ENCODE measurements at regions not wholly inside any gene's neighbourhood (a gene's known extent, or its start where the extent isn't known, plus 50 kb on each side); places are given as distances from the start of the nearest gene placed in this dataset.
"Not testable (repeated sequence)": the region's sequence is repeated elsewhere in the genome, so short reads cannot be mapped to it uniquely, and the experiment has no call there.

DNA sequence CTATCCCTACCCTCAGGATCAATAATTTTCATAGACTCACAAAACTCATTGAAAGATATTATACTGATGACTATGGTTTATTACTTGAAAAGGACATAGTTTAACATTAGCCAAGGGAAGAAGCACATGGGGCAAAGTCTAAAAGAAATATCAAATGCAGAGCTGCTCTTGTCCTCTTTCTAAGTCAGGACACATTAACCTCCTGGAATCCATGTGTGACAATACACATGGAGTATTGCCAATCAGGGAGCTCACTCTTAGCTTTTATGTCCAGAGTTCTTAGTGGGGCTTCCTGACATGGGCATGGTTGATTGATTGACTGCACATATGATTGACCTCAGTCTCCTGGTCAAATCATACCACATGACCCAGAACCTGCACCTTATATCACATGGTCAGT is 165.5 kb upstream of the COX7C start:
- no peaks in the 10 kb centered on the region for H3K36me3 ChIP-seq (ENCODE audit: control insufficient read depth, insufficient read depth, low read length)
- H3K4me3 ChIP-seq (ENCODE audit: low read depth, low read length): no peak overlapping the region
- no peaks in the 10 kb centered on the region for H3K27me3 ChIP-seq (ENCODE audit: control insufficient read depth, insufficient read depth, low read length)
- no peaks in the 10 kb centered on the region for H3K4me1 ChIP-seq (ENCODE audit: control insufficient read depth, insufficient read depth, low read length)
- no peak overlapping the region for H3K9ac ChIP-seq (ENCODE audit: low read depth, low read length)
- no peaks in the 10 kb centered on the region for H3K9me3 ChIP-seq (ENCODE audit: control insufficient read depth, insufficient read depth, low read length)

DNA sequence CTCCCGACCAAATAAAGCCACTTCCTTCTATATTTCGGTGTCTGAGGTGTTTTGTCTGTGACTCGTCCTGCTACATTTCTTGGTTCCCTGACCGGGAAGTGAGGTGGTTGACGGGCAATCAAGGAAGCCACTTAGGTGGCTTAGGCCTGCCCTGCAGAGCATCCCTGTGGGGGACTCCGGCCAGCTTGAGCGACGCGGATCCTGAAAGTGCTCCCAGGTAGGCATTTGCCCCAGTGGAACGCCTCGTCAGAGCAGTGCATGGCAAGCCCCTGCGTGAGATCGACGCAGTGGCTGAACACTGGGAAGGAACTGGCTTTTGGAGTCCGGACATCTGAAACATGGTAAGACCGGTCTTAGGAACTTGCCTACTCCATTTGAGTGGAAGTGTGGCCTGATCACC is 157.2 kb upstream of the COX7C start:
- no peak overlapping the region for H3K9ac ChIP-seq (ENCODE audit: low read depth, low read length)
- no peaks in the 10 kb centered on the region for H3K27me3 ChIP-seq (ENCODE audit: control insufficient read depth, insufficient read depth, low read length)
- no peak overlapping the region for H3K4me3 ChIP-seq (ENCODE audit: low read depth, low read length)
- H3K36me3 ChIP-seq (ENCODE audit: control insufficient read depth, insufficient read depth, low read length): no peaks in the 10 kb centered on the region
- peaks cover 6% of the 10 kb centered on the region for H3K9me3 ChIP-seq (ENCODE audit: control insufficient read depth, insufficient read depth, low read length)
- peaks cover 2% of the 10 kb centered on the region for H3K4me1 ChIP-seq (ENCODE audit: control insufficient read depth, insufficient read depth, low read length)

GRCh38 chr5:86461169-86461956 is 156.4 kb upstream of the COX7C start:
- Histone ChIP-seq H3K9ac (ENCODE audit: low read depth, low read length) (no peak overlapping the region), H3K4me1 (ENCODE audit: control insufficient read depth, insufficient read depth, low read length) (peaks cover 2% of the 10 kb centered on the region), H3K27me3 (ENCODE audit: control insufficient read depth, insufficient read depth, low read length) (no peaks in the 10 kb centered on the region), H3K4me3 (ENCODE audit: low read depth, low read length) (no peak overlapping the region), H3K36me3 (ENCODE audit: control insufficient read depth, insufficient read depth, low read length) (no peaks in the 10 kb centered on the region), H3K9me3 (ENCODE audit: control insufficient read depth, insufficient read depth, low read length) (peaks cover 9% of the 10 kb centered on the region)

GRCh38 chr5:86463339-86463738 is 154.4 kb upstream of the COX7C start:
- peaks cover 9% of the 10 kb centered on the region for H3K9me3 ChIP-seq (ENCODE audit: control insufficient read depth, insufficient read depth, low read length)
- H3K27me3 ChIP-seq (ENCODE audit: control insufficient read depth, insufficient read depth, low read length): no peaks in the 10 kb centered on the region

GRCh38 chr5:86465052-86465838 is 152.5 kb upstream of the COX7C start:
- H3K9ac ChIP-seq (ENCODE audit: low read depth, low read length): no peak overlapping the region
- no peak overlapping the region for H3K4me3 ChIP-seq (ENCODE audit: low read depth, low read length)
- peaks cover 2% of the 10 kb centered on the region for H3K4me1 ChIP-seq (ENCODE audit: control insufficient read depth, insufficient read depth, low read length)
- H3K27me3 ChIP-seq (ENCODE audit: control insufficient read depth, insufficient read depth, low read length): no peaks in the 10 kb centered on the region
- no peaks in the 10 kb centered on the region for H3K36me3 ChIP-seq (ENCODE audit: control insufficient read depth, insufficient read depth, low read length)
- H3K9me3 ChIP-seq (ENCODE audit: control insufficient read depth, insufficient read depth, low read length): peaks cover 9% of the 10 kb centered on the region

More at GRCh38 chr5:86463339-86463738, 154.4 kb upstream of the COX7C start:
- Histone ChIP-seq H3K4me1 (ENCODE audit: control insufficient read depth, insufficient read depth, low read length) (peaks cover 2% of the 10 kb centered on the region), H3K9ac (ENCODE audit: low read depth, low read length) (no peak overlapping the region), H3K4me3 (ENCODE audit: low read depth, low read length) (no peak overlapping the region), H3K36me3 (ENCODE audit: control insufficient read depth, insufficient read depth, low read length) (no peaks in the 10 kb centered on the region)

- not testable (repeated sequence) for H3K4me1 ChIP-seq (ENCODE audit: control insufficient read depth, insufficient read depth, low read length); H3K9ac ChIP-seq (ENCODE audit: low read depth, low read length); H3K9me3 ChIP-seq (ENCODE audit: control insufficient read depth, insufficient read depth, low read length); H3K4me3 ChIP-seq (ENCODE audit: low read depth, low read length); H3K36me3 ChIP-seq (ENCODE audit: control insufficient read depth, insufficient read depth, low read length); H3K27me3 ChIP-seq (ENCODE audit: control insufficient read depth, insufficient read depth, low read length)
Measured at GRCh38 chr5:86466721-86467120, 151.0 kb upstream of the COX7C start.

DNA sequence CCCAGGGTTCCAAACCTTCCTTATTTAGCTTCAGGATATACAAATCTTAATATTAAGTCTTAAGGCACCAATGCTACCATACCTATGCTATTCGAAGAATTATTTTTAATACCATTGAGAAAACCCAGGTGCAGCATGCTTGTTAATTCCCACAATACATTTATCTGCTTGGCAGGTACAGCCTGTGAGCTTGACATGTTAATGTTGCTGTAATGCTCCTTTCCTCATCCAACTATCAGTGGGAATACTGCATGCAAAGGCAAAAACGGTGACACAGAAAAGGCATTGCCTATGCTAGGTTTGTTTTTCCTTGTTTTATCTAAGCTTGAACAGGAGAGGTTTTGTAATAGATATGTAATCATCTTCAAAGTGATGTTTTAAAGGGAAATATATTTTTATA is 135.7 kb upstream of the COX7C start:
- H3K27me3 ChIP-seq (ENCODE audit: control insufficient read depth, insufficient read depth, low read length): no peaks in the 10 kb centered on the region
- H3K4me3 ChIP-seq (ENCODE audit: low read depth, low read length): no peak overlapping the region
- no peaks in the 10 kb centered on the region for H3K4me1 ChIP-seq (ENCODE audit: control insufficient read depth, insufficient read depth, low read length)
- no peak overlapping the region for H3K9ac ChIP-seq (ENCODE audit: low read depth, low read length)
- H3K9me3 ChIP-seq (ENCODE audit: control insufficient read depth, insufficient read depth, low read length): no peaks in the 10 kb centered on the region
- H3K36me3 ChIP-seq (ENCODE audit: control insufficient read depth, insufficient read depth, low read length): no peaks in the 10 kb centered on the region

- Histone ChIP-seq H3K9ac (ENCODE audit: low read depth, low read length) (no peak overlapping the region), H3K36me3 (ENCODE audit: control insufficient read depth, insufficient read depth, low read length) (no peaks in the 10 kb centered on the region), H3K27me3 (ENCODE audit: control insufficient read depth, insufficient read depth, low read length) (no peaks in the 10 kb centered on the region), H3K9me3 (ENCODE audit: control insufficient read depth, insufficient read depth, low read length) (no peaks in the 10 kb centered on the region), H3K4me1 (ENCODE audit: control insufficient read depth, insufficient read depth, low read length) (no peaks in the 10 kb centered on the region), H3K4me3 (ENCODE audit: low read depth, low read length) (no peak overlapping the region)
Measured at GRCh38 chr5:86493777-86494176, 124.0 kb upstream of the COX7C start.

- H3K4me3 ChIP-seq (ENCODE audit: low read depth, low read length): no peak overlapping the region
- no peak overlapping the region for H3K9ac ChIP-seq (ENCODE audit: low read depth, low read length)
- no peaks in the 10 kb centered on the region for H3K9me3 ChIP-seq (ENCODE audit: control insufficient read depth, insufficient read depth, low read length)
- no peaks in the 10 kb centered on the region for H3K27me3 ChIP-seq (ENCODE audit: control insufficient read depth, insufficient read depth, low read length)
- no peaks in the 10 kb centered on the region for H3K36me3 ChIP-seq (ENCODE audit: control insufficient read depth, insufficient read depth, low read length)
- no peaks in the 10 kb centered on the region for H3K4me1 ChIP-seq (ENCODE audit: control insufficient read depth, insufficient read depth, low read length)
Measured at GRCh38 chr5:86500947-86501346, 116.8 kb upstream of the COX7C start.

DNA sequence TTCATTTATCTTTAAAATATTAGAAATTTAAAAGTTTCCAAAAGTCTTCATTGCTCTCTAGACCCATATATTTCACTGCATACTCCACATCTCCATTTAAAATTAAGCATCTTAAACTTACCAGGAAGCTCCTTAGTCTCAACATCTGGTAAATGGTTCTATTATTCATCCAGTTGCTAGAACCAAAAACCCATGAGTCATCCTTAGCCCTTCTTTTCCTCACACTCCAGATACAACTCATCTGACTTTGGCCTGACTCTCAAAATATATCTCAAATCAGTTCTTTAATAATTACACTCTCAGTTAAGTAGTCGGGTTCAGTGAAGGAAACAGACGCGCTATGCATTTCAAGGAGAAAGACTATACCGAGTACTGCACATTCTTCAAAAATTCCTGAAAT is 110.2 kb upstream of the COX7C start:
- Histone ChIP-seq H3K4me1 (ENCODE audit: control insufficient read depth, insufficient read depth, low read length) (no peaks in the 10 kb centered on the region), H3K9ac (ENCODE audit: low read depth, low read length) (no peak overlapping the region), H3K9me3 (ENCODE audit: control insufficient read depth, insufficient read depth, low read length) (no peaks in the 10 kb centered on the region), H3K36me3 (ENCODE audit: control insufficient read depth, insufficient read depth, low read length) (no peaks in the 10 kb centered on the region), H3K27me3 (ENCODE audit: control insufficient read depth, insufficient read depth, low read length) (no peaks in the 10 kb centered on the region), H3K4me3 (ENCODE audit: low read depth, low read length) (no peak overlapping the region)

DNA sequence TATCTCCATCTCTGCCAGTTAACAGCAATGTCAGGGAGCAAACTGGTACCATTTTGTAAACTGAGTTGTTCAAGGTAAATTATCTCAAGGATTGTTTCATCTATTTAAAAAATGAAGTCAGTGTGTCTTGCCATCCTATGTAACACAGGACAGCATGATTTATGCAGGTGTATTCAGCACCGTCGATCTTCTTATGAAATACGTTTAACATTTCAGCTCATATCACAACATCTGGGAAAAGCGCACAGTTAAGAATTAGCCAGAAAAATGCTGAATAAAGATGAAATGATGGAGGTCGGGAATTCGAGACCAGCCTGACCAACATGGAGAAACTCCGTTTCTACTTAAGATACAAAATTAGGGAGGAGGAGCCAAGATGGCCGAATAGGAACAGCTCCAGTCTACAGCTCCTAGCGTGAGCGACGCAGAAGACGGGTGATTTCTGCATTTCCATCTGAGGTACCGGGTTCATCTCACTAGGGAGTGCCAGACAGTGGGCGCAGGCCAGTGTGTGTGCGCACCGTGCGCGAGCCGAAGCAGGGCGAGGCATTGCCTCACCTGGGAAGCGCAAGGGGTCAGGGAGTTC is 107.3 kb upstream of the COX7C start:
- H3K9ac ChIP-seq (ENCODE audit: low read depth, low read length); H3K4me3 ChIP-seq (ENCODE audit: low read depth, low read length): not testable (repeated sequence)

GRCh38 chr5:86523718-86524117 is 94.0 kb upstream of the COX7C start:
- H3K4me3 ChIP-seq (ENCODE audit: low read depth, low read length): no peak overlapping the region
- no peak overlapping the region for H3K9ac ChIP-seq (ENCODE audit: low read depth, low read length)
- H3K36me3 ChIP-seq (ENCODE audit: control insufficient read depth, insufficient read depth, low read length): no peaks in the 10 kb centered on the region
- no peaks in the 10 kb centered on the region for H3K4me1 ChIP-seq (ENCODE audit: control insufficient read depth, insufficient read depth, low read length)
- H3K27me3 ChIP-seq (ENCODE audit: control insufficient read depth, insufficient read depth, low read length): no peaks in the 10 kb centered on the region
- H3K9me3 ChIP-seq (ENCODE audit: control insufficient read depth, insufficient read depth, low read length): no peaks in the 10 kb centered on the region

More for the DNA sequence above, 107.3 kb upstream of the COX7C start:
- H3K27me3 ChIP-seq (ENCODE audit: control insufficient read depth, insufficient read depth, low read length); H3K9me3 ChIP-seq (ENCODE audit: control insufficient read depth, insufficient read depth, low read length); H3K4me1 ChIP-seq (ENCODE audit: control insufficient read depth, insufficient read depth, low read length); H3K36me3 ChIP-seq (ENCODE audit: control insufficient read depth, insufficient read depth, low read length): not testable (repeated sequence)
